ENCODE measurements at regions not wholly inside any gene's neighbourhood (a gene's known extent, or its start where the extent isn't known, plus 50 kb on each side); places are given as distances from the start of the nearest gene placed in this dataset.
A peak's percentile ranks its signal among the peaks of the same experiment; 100 is the strongest.

DNA sequence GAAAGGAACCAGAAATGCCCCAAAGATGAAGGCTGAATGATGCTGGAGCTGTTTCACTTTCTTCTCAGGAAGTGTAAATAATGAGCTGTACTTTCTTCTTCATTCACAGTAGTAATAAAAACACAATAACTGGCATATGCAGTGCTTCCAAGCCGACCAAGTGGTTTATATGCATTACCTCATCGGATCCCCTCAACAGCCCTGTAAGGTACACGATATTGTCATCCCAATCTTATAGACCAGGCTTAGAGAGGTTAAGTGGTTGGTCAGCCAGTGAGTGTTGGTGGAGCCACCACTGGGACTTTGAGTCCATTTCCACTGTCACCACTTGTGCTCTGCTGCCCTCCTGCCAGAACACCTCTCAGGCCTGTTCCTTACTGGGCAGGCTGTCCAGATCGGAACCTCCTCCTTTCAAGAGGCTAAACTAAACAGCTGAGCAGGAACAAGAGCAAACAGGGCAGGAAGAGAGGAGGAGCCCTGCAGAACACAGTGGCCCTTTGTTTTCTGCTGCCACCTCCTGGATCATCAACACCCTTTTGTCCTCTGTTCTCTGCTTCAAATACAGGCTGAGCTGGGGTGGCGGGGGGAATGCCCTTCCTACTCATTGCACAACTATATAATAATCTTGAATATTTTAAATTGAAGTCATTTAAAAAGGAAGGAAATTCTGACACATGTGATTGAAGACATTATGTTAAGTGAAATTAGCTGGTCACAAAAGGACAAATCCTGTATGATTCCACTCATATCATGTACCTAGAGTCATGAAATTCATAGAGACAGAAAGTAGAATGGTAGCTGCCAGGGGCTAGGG, 112.5 kb upstream of the ATP6AP2 start (continued):
- TF ChIP-seq STAG1 (CRISPR knock-in tag; IDR thresholded peaks at IDR 0.05) (peak; percentile 61), DNMT3B (CRISPR knock-in tag; conservative IDR thresholded peaks at IDR 0.05) (no peak), HNF4A (CRISPR knock-in tag; IDR thresholded peaks at IDR 0.05) (peak; percentile 47; the same call in 1 of the 2 replicates), KAT8 (CRISPR knock-in tag; IDR thresholded peaks at IDR 0.05) (peak; percentile 27; the same call in 1 of the 2 replicates), PHF21A (CRISPR knock-in tag; IDR thresholded peaks at IDR 0.05) (peak; percentile 49; the same call in 1 of the 2 replicates), ELF1 (CRISPR knock-in tag; IDR thresholded peaks at IDR 0.05) (peak; percentile 27; the same call in 1 of the 2 replicates), ZMYM4 (CRISPR knock-in tag; IDR thresholded peaks at IDR 0.05) (0 out of 2 replicates have a peak, but pooled peaks have one; percentile 38), MYNN (CRISPR knock-in tag; IDR thresholded peaks at IDR 0.05; ENCODE audit: low read depth) (no peak), NR2F6 (IDR thresholded peaks at IDR 0.05) (no peak), NR2F6 (CRISPR knock-in tag; IDR thresholded peaks at IDR 0.05) (0 out of 2 replicates have a peak, but pooled peaks have one; percentile 9), TBX3 (IDR thresholded peaks at IDR 0.05; ENCODE audit: borderline replicate concordance) (peak; percentile 66), SALL1 (CRISPR knock-in tag; IDR thresholded peaks at IDR 0.05) (peak; percentile 44), SOX6 (IDR thresholded peaks at IDR 0.05) (no peak), SOX6 (CRISPR knock-in tag; IDR thresholded peaks at IDR 0.05) (peak; percentile 87), THAP11 (CRISPR knock-in tag; IDR thresholded peaks at IDR 0.05) (peak; percentile 35; the same call in 1 of the 2 replicates), FOXP1 (IDR thresholded peaks at IDR 0.05) (no peak), FOXP1 (CRISPR knock-in tag; IDR thresholded peaks at IDR 0.05) (peak; percentile 9; the same call in 1 of the 2 replicates), FOXA1 (IDR thresholded peaks at IDR 0.05) (no peak), FOXA1 (CRISPR knock-in tag; IDR thresholded peaks at IDR 0.05) (peak; percentile 48; the same call in 1 of the 2 replicates), ZNF776 (CRISPR knock-in tag; IDR thresholded peaks at IDR 0.05) (no peak)
- TF ChIP-seq, protein P1, sequence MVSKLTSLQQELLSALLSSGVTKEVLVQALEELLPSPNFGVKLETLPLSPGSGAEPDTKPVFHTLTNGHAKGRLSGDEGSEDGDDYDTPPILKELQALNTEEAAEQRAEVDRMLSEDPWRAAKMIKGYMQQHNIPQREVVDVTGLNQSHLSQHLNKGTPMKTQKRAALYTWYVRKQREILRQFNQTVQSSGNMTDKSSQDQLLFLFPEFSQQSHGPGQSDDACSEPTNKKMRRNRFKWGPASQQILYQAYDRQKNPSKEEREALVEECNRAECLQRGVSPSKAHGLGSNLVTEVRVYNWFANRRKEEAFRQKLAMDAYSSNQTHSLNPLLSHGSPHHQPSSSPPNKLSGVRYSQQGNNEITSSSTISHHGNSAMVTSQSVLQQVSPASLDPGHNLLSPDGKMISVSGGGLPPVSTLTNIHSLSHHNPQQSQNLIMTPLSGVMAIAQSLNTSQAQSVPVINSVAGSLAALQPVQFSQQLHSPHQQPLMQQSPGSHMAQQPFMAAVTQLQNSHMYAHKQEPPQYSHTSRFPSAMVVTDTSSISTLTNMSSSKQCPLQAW (CRISPR knock-in tag; IDR thresholded peaks at IDR 0.05) = peak; percentile 59
- TF ChIP-seq, protein P2, sequence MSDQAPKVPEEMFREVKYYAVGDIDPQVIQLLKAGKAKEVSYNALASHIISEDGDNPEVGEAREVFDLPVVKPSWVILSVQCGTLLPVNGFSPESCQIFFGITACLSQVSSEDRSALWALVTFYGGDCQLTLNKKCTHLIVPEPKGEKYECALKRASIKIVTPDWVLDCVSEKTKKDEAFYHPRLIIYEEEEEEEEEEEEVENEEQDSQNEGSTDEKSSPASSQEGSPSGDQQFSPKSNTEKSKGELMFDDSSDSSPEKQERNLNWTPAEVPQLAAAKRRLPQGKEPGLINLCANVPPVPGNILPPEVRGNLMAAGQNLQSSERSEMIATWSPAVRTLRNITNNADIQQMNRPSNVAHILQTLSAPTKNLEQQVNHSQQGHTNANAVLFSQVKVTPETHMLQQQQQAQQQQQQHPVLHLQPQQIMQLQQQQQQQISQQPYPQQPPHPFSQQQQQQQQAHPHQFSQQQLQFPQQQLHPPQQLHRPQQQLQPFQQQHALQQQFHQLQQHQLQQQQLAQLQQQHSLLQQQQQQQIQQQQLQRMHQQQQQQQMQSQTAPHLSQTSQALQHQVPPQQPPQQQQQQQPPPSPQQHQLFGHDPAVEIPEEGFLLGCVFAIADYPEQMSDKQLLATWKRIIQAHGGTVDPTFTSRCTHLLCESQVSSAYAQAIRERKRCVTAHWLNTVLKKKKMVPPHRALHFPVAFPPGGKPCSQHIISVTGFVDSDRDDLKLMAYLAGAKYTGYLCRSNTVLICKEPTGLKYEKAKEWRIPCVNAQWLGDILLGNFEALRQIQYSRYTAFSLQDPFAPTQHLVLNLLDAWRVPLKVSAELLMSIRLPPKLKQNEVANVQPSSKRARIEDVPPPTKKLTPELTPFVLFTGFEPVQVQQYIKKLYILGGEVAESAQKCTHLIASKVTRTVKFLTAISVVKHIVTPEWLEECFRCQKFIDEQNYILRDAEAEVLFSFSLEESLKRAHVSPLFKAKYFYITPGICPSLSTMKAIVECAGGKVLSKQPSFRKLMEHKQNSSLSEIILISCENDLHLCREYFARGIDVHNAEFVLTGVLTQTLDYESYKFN (CRISPR knock-in tag; conservative IDR thresholded peaks at IDR 0.05) = peak; percentile 36; the same call in 1 of the 2 replicates
- TF ChIP-seq, protein P3, sequence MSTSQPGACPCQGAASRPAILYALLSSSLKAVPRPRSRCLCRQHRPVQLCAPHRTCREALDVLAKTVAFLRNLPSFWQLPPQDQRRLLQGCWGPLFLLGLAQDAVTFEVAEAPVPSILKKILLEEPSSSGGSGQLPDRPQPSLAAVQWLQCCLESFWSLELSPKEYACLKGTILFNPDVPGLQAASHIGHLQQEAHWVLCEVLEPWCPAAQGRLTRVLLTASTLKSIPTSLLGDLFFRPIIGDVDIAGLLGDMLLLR (CRISPR knock-in tag; IDR thresholded peaks at IDR 0.05) = no peak
- TF ChIP-seq, protein P4, sequence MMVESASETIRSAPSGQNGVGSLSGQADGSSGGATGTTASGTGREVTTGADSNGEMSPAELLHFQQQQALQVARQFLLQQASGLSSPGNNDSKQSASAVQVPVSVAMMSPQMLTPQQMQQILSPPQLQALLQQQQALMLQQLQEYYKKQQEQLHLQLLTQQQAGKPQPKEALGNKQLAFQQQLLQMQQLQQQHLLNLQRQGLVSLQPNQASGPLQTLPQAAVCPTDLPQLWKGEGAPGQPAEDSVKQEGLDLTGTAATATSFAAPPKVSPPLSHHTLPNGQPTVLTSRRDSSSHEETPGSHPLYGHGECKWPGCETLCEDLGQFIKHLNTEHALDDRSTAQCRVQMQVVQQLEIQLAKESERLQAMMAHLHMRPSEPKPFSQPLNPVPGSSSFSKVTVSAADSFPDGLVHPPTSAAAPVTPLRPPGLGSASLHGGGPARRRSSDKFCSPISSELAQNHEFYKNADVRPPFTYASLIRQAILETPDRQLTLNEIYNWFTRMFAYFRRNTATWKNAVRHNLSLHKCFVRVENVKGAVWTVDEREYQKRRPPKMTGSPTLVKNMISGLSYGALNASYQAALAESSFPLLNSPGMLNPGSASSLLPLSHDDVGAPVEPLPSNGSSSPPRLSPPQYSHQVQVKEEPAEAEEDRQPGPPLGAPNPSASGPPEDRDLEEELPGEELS (CRISPR knock-in tag; IDR thresholded peaks at IDR 0.05) = peak; percentile 31; the same call in 1 of the 2 replicates
- TF ChIP-seq, protein P5, sequence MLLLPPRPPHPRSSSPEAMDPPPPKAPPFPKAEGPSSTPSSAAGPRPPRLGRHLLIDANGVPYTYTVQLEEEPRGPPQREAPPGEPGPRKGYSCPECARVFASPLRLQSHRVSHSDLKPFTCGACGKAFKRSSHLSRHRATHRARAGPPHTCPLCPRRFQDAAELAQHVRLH (CRISPR knock-in tag; IDR thresholded peaks at IDR 0.05; ENCODE audit: borderline replicate concordance, low read depth) = no peak

Data from HepG2 (cell line).